ENCODE measurements at regions not wholly inside any gene's neighbourhood (a gene's known extent, or its start where the extent isn't known, plus 50 kb on each side); places are given as distances from the start of the nearest gene placed in this dataset.
"Not testable (repeated sequence)": the region's sequence is repeated elsewhere in the genome, so short reads cannot be mapped to it uniquely, and the experiment has no call there.

- no peak for DNase-seq
Observed at GRCh38 chr2:43010438-43011157, 215.8 kb downstream of the ZFP36L2 start.

GRCh38 chr2:43009448-43009847 is 217.0 kb downstream of the ZFP36L2 start:
- DNase-seq: no peak

GRCh38 chr2:43008388-43008787 is 216.0 kb upstream of the HAAO start:
- DNase-seq: no peak

- DNase-seq: no peak
Observed at GRCh38 chr2:43007901-43008300, 215.5 kb upstream of the HAAO start.

GRCh38 chr2:43006834-43007543 is 214.6 kb upstream of the HAAO start:
- no peak for DNase-seq

GRCh38 chr2:43005975-43006833 is 213.8 kb upstream of the HAAO start:
- DNase-seq: no peak

GRCh38 chr2:43005245-43005974 is 213.0 kb upstream of the HAAO start:
- no peak for DNase-seq

- DNase-seq: no peak
Observed at GRCh38 chr2:43004879-43005244, 212.5 kb upstream of the HAAO start.

- DNase-seq: not testable (repeated sequence)
Observed at GRCh38 chr2:43004126-43004865, 211.9 kb upstream of the HAAO start.

GRCh38 chr2:43003702-43004101 is 211.3 kb upstream of the HAAO start:
- no peak for DNase-seq

GRCh38 chr2:43001787-43002468 is 209.5 kb upstream of the HAAO start:
- DNase-seq: no peak

- no peak for DNase-seq
Observed at GRCh38 chr2:43001055-43001378, 208.6 kb upstream of the HAAO start.

GRCh38 chr2:43000242-43001054 is 208.1 kb upstream of the HAAO start:
- no peak for DNase-seq

GRCh38 chr2:42999856-43000241 is 207.5 kb upstream of the HAAO start:
- DNase-seq: no peak

GRCh38 chr2:42999391-42999841 is 207.0 kb upstream of the HAAO start:
- no peak for DNase-seq

GRCh38 chr2:42998721-42999120 is 206.3 kb upstream of the HAAO start:
- no peak for DNase-seq

GRCh38 chr2:42996528-42996927 is 204.1 kb upstream of the HAAO start:
- DNase-seq: no peak

- DNase-seq: no peak
Observed at GRCh38 chr2:42995752-42996422, 203.5 kb upstream of the HAAO start.

GRCh38 chr2:42989283-42990081 is 197.1 kb upstream of the HAAO start:
- not testable (repeated sequence) for DNase-seq
